A673 (cell line): ENCODE measurements at regions not wholly inside any gene's neighbourhood (a gene's known extent, or its start where the extent isn't known, plus 50 kb on each side); places are given as distances from the start of the nearest gene placed in this dataset.

Source experiments
- BruUV-seq: library from RNA; stranded (reverse); fragments of 400-500 nt; replicated peaks from 2 replicates; lab custom pipeline; 2021; lab: Mats Ljungman, UMichigan
- CTCF ChIA-PET: fragments of 300-600 bp; sonication (Branson Sonifier 250); formaldehyde crosslinking; loops from one replicate; lab custom pipeline; 2022; ENCODE audit warnings: antibody characterized with exemption; lab: Charles Lee
- POLR2A ChIA-PET: fragments of 300-600 bp; sonication (Branson Sonifier 250); formaldehyde crosslinking; loops from one replicate; lab custom pipeline; 2022; ENCODE audit warnings: antibody characterized with exemption; ENCODE audit not compliant: low non-redundant PET; lab: Charles Lee
- DNase-seq: peaks from one replicate; pipeline ENCODE4 v3.0.0-alpha.2; 2015; ENCODE audit warnings: low spot score
- H3K27ac ChIP-seq: fragments of 200-600 bp; sonication (generic); 2 replicates; pipeline ENCODE4 v1.5.1; 2016; ENCODE audit warnings: mixed run types, low read depth, mild to moderate bottlenecking, mixed read lengths, antibody characterized with exemption, low read length; ENCODE audit not compliant: poor library complexity, severe bottlenecking
- H3K27me3 ChIP-seq: fragments of 200-600 bp; sonication (generic); replicated peaks from 2 replicates; pipeline ENCODE4 v1.6.1; 2017; ENCODE audit warnings: mixed run types, low read depth, mild to moderate bottlenecking, mixed read lengths, antibody characterized with exemption, low read length; ENCODE audit not compliant: insufficient read depth, poor library complexity
- H3K36me3 ChIP-seq: fragments of 200-600 bp; sonication (generic); 2 replicates; pipeline ENCODE4 v1.6.1; 2016; ENCODE audit warnings: mixed run types, mild to moderate bottlenecking, mixed read lengths, antibody characterized with exemption, low read length; ENCODE audit not compliant: insufficient read depth, poor library complexity, severe bottlenecking
- H3K4me1 ChIP-seq: fragments of 200-600 bp; sonication (generic); 2 replicates; pipeline ENCODE4 v1.6.1; 2017; ENCODE audit warnings: mixed run types, mild to moderate bottlenecking, mixed read lengths, antibody characterized with exemption, low read length; ENCODE audit not compliant: insufficient read depth, poor library complexity, severe bottlenecking
- H3K4me3 ChIP-seq: fragments of 200-600 bp; sonication (generic); 2 replicates; pipeline ENCODE4 v1.5.1; 2016; ENCODE audit warnings: low read depth, mixed run types, mild to moderate bottlenecking, mixed read lengths, low read length; ENCODE audit not compliant: poor library complexity, severe bottlenecking
- H3K9me3 ChIP-seq: fragments of 200-600 bp; sonication (generic); 2 replicates; pipeline ENCODE4 v1.6.1; 2016; ENCODE audit warnings: mixed run types, low read depth, mild to moderate bottlenecking, mixed read lengths, antibody characterized with exemption, low read length; ENCODE audit not compliant: poor library complexity, severe bottlenecking
- CTCF ChIP-seq: fragments of 300-800, 200-600 bp; sonication (generic); conservative IDR thresholded peaks from 2 replicates; pipeline ENCODE4 v1.5.1; 2017; ENCODE audit warnings: low read depth, mild to moderate bottlenecking, antibody characterized with exemption, low read length, moderate library complexity, mixed read lengths
- EZH2 ChIP-seq: fragments of 200-600 bp; sonication (generic); IDR thresholded peaks from 2 replicates; pipeline ENCODE4 v1.6.1; 2017; ENCODE audit warnings: borderline replicate concordance, low read depth, mild to moderate bottlenecking, mixed read lengths, antibody characterized with exemption, low read length; ENCODE audit not compliant: poor library complexity, severe bottlenecking
- intact Hi-C: fragments of 100-400 bp; cut with micrococcal nuclease; formaldehyde crosslinking; loops from one replicate; pipeline ENCODE4 v1.10.0; 2022; ENCODE audit not compliant: unreplicated experiment

DNA sequence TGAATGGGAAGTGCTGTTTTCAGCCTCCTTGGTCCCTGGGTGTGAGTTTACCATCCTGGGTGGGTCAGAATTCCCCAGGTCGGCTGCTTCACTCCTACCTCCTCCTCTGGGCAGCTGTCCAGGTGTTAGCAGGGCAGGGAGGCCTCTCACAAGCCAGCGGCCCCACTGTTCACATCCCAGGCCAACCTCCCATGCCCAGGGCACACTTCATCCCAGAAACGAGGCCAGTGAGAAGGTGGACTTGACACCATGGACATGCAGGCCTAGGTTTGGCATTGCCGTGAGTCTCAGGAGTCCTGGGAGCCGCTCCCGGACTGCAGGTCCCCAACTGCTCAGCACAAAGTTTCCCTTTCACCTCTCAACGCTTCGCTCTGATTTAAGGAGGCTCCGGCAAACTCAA lies 229.6 kb upstream of the IRX2 start:
- intact Hi-C loops: no loop called here
- Histone ChIP-seq H3K4me1 (no peaks in the 10 kb centered on the region), H3K36me3 (no peaks in the 10 kb centered on the region), H3K27ac (no peak overlapping the region), H3K9me3 (peaks cover 57% of the 10 kb centered on the region), H3K27me3 (no peaks in the 10 kb centered on the region), H3K4me3 (no peak overlapping the region)
- ChIA-PET CTCF (no interaction called here), POLR2A (no interaction called here)
- TF ChIP-seq CTCF (no peak), EZH2 (no peak)
- BruUV-seq: no TSS peak
- DNase-seq: no peak

- Histone ChIP-seq H3K36me3 (no peaks in the 10 kb centered on the region), H3K9me3 (peaks cover 66% of the 10 kb centered on the region), H3K27me3 (no peaks in the 10 kb centered on the region), H3K4me3 (no peak overlapping the region), H3K4me1 (no peaks in the 10 kb centered on the region), H3K27ac (no peak overlapping the region)
- TF ChIP-seq EZH2: no peak
- intact Hi-C loops: no loop called here
- BruUV-seq: no TSS peak
- CTCF ChIA-PET: no interaction called here
- POLR2A ChIA-PET: no interaction called here
- no peak for DNase-seq
Measured at GRCh38 chr5:2960294-2960693, 208.8 kb upstream of the IRX2 start.

DNA sequence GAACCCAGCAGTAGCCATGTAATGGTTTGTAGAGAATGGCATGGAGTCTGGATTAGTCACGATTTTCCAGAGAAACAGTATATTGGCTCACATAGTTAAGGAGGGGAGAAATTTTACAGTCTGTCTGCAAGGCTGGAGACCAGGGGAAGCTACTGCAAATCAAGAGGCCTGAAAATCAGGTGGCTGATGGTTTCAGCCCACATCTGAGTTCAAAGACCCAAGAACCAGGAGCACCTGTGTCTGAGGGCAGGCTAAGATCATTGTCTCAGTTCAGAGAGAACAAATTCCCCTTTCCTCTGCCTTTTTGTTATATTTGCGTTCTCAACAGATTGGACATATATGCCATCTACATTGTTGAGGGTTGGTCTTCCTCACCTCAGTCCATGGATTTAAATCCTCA lies 207.5 kb upstream of the IRX2 start:
- Histone ChIP-seq H3K9me3 (peaks cover 62% of the 10 kb centered on the region), H3K27me3 (no peaks in the 10 kb centered on the region), H3K4me1 (no peaks in the 10 kb centered on the region), H3K36me3 (no peaks in the 10 kb centered on the region), H3K27ac (no peak overlapping the region), H3K4me3 (no peak overlapping the region)
- BruUV-seq: no TSS peak
- ChIA-PET CTCF (no interaction called here), POLR2A (no interaction called here)
- TF ChIP-seq EZH2: no peak
- no peak for TF ChIP-seq CTCF
- intact Hi-C loops: no loop called here
- DNase-seq: no peak

DNA sequence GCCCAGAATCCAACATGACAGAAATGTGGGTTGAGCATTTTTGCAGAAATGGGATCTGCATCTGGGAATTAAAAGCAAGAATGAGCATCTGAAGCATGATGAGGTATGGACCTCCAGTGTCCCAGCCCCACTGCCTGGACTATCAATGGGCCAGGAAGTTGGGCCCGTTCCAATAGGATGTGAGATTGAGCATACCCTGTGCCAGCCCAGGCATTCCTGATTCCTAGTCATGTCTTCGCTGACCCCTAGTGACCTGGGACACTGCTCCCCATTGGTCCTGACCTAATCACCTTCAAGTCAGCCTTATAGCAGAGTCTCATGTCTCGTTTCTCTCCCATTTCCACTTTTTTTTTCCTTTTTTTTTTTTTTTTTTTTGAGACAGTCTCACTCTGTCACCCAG lies 197.4 kb upstream of the IRX2 start:
- CTCF ChIA-PET: no interaction called here
- Histone ChIP-seq H3K27me3 (no peaks in the 10 kb centered on the region), H3K9me3 (peaks cover 43% of the 10 kb centered on the region), H3K4me3 (no peak overlapping the region), H3K36me3 (no peaks in the 10 kb centered on the region), H3K27ac (no peak overlapping the region), H3K4me1 (no peaks in the 10 kb centered on the region)
- DNase-seq: no peak
- BruUV-seq: no TSS peak
- intact Hi-C loops: no loop called here
- no peak for TF ChIP-seq EZH2
- no peak for TF ChIP-seq CTCF
- POLR2A ChIA-PET: no interaction called here
